Left ventricle myocardium inferior (tissue), 1 donor: ENCODE measurements at regions not wholly inside any gene's neighbourhood (a gene's known extent, or its start where the extent isn't known, plus 50 kb on each side); places are given as distances from the start of the nearest gene placed in this dataset.

Experiments used
- DNase-seq: peaks from one replicate; pipeline ENCODE4 v3.0.0-alpha.2; 2020
- H3K27ac ChIP-seq: fragments of 200-600 bp; replicated peaks from 2 replicates; pipeline ENCODE4 v1.8.0; 2021
- H3K27me3 ChIP-seq: fragments of 200-600 bp; 2 replicates; pipeline ENCODE4 v1.8.0; 2021; ENCODE audit warnings: low read depth
- H3K36me3 ChIP-seq: fragments of 200-600 bp; 2 replicates; pipeline ENCODE4 v1.8.0; 2021
- H3K4me1 ChIP-seq: fragments of 200-600 bp; 2 replicates; pipeline ENCODE4 v1.8.0; 2021
- H3K4me3 ChIP-seq: fragments of 200-600 bp; 2 replicates; pipeline ENCODE4 v1.8.0; 2021; ENCODE audit warnings: mild to moderate bottlenecking, moderate library complexity
- H3K9me3 ChIP-seq: fragments of 200-600 bp; replicated peaks from 2 replicates; pipeline ENCODE4 v1.8.0; 2021
- intact Hi-C: fragments of 100-400 bp; cut with micrococcal nuclease; formaldehyde crosslinking; loops from one replicate; pipeline ENCODE4 v1.11.0; 2022
- TF ChIP-seq, protein P1 (sequence below): fragments of 200-600 bp; IDR thresholded peaks from 2 replicates; pipeline ENCODE4 v1.8.0; 2021; ENCODE audit warnings: antibody characterized with exemption, mild to moderate bottlenecking, borderline replicate concordance
- donor health status: DM: no; HTN: yes; CAD: no; lungs with severe emphysema.

DNA sequence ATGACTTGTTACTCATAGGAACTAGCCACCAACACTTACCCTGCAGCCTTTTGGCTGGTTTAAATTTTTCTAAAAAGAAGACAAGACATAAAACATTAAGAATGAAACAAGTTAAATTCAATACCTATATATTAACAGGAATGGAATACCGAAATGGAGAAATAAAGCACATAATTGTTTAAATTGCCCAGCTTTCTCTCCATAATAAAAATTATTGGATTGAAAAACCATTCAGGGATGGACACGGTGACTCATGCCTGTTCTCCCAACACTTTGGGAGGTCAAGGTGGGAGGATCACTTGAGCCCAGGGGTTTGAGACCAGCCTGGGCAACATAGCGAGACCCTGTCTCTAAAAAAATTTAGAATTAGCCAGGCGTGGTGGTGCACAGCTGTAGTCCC lies 179.4 kb upstream of the MKLN1 start:
- Histone ChIP-seq H3K9me3 (no peaks in the 10 kb centered on the region), H3K4me3 (no peak overlapping the region), H3K4me1 (peaks cover 16% of the 10 kb centered on the region), H3K27ac (no peak overlapping the region), H3K36me3 (no peaks in the 10 kb centered on the region), H3K27me3 (no peaks in the 10 kb centered on the region)
- TF ChIP-seq, protein P1, sequence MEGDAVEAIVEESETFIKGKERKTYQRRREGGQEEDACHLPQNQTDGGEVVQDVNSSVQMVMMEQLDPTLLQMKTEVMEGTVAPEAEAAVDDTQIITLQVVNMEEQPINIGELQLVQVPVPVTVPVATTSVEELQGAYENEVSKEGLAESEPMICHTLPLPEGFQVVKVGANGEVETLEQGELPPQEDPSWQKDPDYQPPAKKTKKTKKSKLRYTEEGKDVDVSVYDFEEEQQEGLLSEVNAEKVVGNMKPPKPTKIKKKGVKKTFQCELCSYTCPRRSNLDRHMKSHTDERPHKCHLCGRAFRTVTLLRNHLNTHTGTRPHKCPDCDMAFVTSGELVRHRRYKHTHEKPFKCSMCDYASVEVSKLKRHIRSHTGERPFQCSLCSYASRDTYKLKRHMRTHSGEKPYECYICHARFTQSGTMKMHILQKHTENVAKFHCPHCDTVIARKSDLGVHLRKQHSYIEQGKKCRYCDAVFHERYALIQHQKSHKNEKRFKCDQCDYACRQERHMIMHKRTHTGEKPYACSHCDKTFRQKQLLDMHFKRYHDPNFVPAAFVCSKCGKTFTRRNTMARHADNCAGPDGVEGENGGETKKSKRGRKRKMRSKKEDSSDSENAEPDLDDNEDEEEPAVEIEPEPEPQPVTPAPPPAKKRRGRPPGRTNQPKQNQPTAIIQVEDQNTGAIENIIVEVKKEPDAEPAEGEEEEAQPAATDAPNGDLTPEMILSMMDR: no peak
- no peak for DNase-seq
- intact Hi-C loops: no loop called here

DNA sequence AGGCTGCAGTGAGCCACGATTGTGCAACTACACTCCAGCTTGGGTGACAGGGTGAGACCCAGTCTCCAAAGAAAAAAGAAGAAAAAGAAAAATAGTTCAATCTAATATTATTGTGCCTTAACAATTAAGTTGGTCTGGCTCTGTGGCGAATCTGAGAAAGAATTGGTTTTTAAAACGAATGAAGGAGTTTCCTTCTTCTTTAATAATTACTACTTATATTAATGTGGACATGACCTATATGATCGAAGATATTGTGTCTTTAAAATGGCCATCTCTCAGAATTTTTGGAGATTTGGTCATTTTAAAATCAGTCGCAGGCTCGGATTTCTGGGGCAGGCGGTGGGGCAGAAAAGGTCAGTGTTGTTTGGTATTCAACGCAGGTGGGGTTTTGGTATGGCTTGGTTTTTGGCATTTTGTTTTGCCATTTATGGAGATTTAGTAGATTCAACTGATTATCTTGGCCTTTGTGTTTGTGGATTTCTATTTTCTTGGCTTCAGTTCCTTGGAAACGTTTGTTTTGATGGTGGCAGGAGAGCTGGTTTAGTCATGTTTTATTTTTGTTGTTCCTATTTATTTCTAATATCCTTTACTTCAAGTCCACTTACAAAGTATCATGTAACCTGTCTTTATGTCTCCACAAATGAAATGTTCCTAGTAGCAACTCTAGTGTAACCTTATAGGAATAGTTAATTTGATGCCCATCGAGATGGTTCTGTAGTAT lies 178.8 kb upstream of the MKLN1 start:
- no peak for DNase-seq
- no peaks in the 10 kb centered on the region for H3K9me3 ChIP-seq
- no peaks in the 10 kb centered on the region for H3K36me3 ChIP-seq
- no peak overlapping the region for H3K4me3 ChIP-seq
- intact Hi-C loops: no loop called here
- H3K4me1 ChIP-seq: peaks cover 16% of the 10 kb centered on the region
- H3K27me3 ChIP-seq: no peaks in the 10 kb centered on the region
- H3K27ac ChIP-seq: no peak overlapping the region
- TF ChIP-seq, protein P1: no peak

DNA sequence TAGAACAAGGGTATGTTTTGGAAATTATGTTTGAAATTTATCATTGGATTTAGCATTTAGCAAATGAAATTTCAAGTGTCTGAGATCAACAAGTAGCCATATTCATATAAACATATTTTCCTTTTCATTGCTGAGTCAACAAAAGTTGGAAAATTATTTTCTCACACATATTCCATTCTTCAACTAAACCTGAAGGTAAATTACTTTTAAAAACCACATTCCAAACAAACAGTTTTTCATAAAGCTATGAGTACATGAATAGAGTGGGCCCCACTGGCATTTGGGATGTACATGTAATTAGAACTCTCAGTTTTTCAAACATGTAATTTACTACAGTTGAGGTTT lies 178.3 kb upstream of the MKLN1 start:
- Histone ChIP-seq H3K4me3 (no peak overlapping the region), H3K9me3 (no peaks in the 10 kb centered on the region), H3K36me3 (no peaks in the 10 kb centered on the region), H3K27ac (no peak overlapping the region), H3K27me3 (no peaks in the 10 kb centered on the region), H3K4me1 (peaks cover 16% of the 10 kb centered on the region)
- DNase-seq: no peak
- TF ChIP-seq, protein P1: no peak
- intact Hi-C loops: no loop called here

DNA sequence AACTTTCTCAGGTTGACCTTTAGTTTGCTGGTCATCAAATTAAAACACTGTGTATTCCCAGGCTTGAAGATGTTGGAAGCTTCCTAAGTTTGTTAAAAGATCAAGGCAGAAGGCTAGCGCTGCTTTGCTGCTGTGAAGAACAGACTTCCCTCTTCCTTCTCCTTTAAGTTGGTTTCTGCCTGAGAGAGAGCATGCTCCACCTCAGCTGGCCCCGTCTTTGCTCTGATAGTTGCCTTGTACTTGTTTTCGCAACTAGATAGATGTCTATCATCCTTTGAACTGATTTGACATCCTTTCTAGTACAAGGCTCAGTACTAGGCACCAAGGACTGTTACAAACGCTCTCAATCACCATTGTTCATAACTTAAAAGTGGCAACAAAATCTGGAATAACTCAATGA lies 177.8 kb upstream of the MKLN1 start:
- TF ChIP-seq, protein P1: no peak
- Histone ChIP-seq H3K4me3 (no peak overlapping the region), H3K9me3 (no peaks in the 10 kb centered on the region), H3K4me1 (peaks cover 16% of the 10 kb centered on the region), H3K36me3 (no peaks in the 10 kb centered on the region), H3K27me3 (no peaks in the 10 kb centered on the region), H3K27ac (no peak overlapping the region)
- no peak for DNase-seq
- intact Hi-C loops: no loop called here

DNA sequence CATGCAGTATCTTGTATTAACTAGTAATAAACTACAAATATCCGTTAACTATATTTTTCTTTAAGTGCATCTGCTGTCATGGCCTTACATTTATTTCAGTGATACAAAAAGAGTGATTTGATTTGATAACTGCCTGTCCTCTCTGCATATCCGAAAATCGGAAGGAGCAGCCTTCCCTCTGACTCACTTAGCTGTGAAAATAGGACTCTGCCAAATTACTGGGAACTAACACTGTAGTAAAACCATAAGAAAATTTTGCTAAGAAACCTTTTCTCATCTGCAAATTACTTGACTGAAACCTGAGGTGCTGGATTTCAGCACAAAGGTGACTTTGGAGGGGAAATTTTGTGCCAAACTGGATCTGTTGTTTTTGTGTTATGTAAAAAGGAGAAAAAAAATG lies 176.6 kb upstream of the MKLN1 start:
- TF ChIP-seq, protein P1: no peak
- no peak for DNase-seq
- Histone ChIP-seq H3K27me3 (no peaks in the 10 kb centered on the region), H3K4me3 (no peak overlapping the region), H3K4me1 (peaks cover 16% of the 10 kb centered on the region), H3K9me3 (no peaks in the 10 kb centered on the region), H3K36me3 (no peaks in the 10 kb centered on the region), H3K27ac (no peak overlapping the region)
- intact Hi-C loops: no loop called here
